Urinary bladder (tissue), 3 donors: ENCODE measurements at regions not wholly inside any gene's neighbourhood (a gene's known extent, or its start where the extent isn't known, plus 50 kb on each side); places are given as distances from the start of the nearest gene placed in this dataset.

Experiments used
- DNase-seq: peaks from one replicate; pipeline ENCODE4 v3.0.0-alpha.2; 2015; ENCODE audit errors: extremely low spot score
- H3K27ac ChIP-seq: one replicate; pipeline ENCODE4 v1.5.1; 2013; ENCODE audit warnings: low read depth, mild to moderate bottlenecking, moderate library complexity
- H3K36me3 ChIP-seq: one replicate; pipeline ENCODE4 v1.6.1; 2013; ENCODE audit warnings: mild to moderate bottlenecking, moderate library complexity; ENCODE audit not compliant: insufficient read depth
- H3K4me1 ChIP-seq: one replicate; pipeline ENCODE4 v1.6.1; 2013; ENCODE audit warnings: mild to moderate bottlenecking, moderate library complexity; ENCODE audit not compliant: insufficient read depth
- H3K4me3 ChIP-seq: one replicate; pipeline ENCODE4 v1.5.1; 2013; ENCODE audit warnings: low read depth, low read length
- WGBS: extraction: QIAGEN DNeasy Blood & Tissue Kit; methylation state at CpG from one replicate; pipeline ENCODE4 v1.1.7; 2013; 5-methylcytosine and 5-hydroxymethylcytosine counted together
- donor health status: healthy with polysubstance abuse.
- donor health status: healthy.

DNA sequence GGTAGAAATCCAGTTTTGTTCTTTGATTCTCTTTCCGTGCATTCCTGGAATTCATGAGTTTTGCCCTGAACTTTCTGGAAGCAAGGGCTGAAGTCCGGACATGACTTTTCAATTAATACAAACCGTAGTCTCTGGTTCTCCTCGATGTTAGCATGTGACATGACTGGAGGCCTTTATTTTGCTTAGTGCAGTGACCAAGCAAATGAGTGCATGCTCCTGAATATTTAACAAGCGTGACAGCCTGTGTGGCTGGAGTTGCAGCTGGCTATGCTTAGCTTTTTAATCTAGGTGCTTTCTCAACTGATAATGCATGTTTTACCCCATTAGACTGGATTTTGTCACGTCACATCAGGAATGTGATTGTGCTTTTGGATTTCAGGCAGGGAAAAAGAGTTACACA is 302.1 kb downstream of the MAP2K6 start:
- DNase-seq, result no peak
- Histone ChIP-seq H3K36me3 (no peaks in the 10 kb centered on the region), H3K4me3 (no peak overlapping the region), H3K4me1 (no peaks in the 10 kb centered on the region), H3K27ac (no peak overlapping the region)
- whole genome bisulfite sequencing, result 50% methylated on average over 6 of the region's 6 CpGs

- WGBS, result 52% methylated on average over 2 of the region's 2 CpGs
- no peak overlapping the region for H3K4me3 ChIP-seq
- H3K27ac ChIP-seq, result no peak overlapping the region
- no peaks in the 10 kb centered on the region for H3K4me1 ChIP-seq
- DNase-seq, result no peak
- H3K36me3 ChIP-seq, result no peaks in the 10 kb centered on the region
Observed at GRCh38 chr17:69717214-69717613, 302.7 kb downstream of the MAP2K6 start.

DNA sequence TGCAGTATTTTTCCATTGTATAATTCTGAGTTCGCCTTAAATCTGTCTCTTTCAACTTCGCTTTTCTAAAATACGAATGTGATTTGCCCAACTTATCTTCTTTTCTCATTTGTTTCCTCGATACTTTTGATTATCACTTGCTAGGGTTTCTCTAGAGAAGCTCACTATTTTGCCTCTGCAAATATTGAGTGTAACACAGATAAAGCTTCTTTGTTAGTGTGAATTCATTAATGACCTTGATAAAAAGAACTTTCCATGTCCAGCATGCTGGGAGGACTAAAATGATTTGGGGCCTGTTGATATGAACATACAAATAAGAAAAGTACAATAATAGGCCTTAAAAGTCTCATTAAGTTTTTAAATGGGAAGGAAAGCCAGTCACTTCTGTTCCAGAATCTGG is 303.3 kb downstream of the MAP2K6 start:
- no peak for DNase-seq
- H3K4me3 ChIP-seq, result no peak overlapping the region
- 88% methylated on average over 4 of the region's 4 CpGs for WGBS
- no peaks in the 10 kb centered on the region for H3K4me1 ChIP-seq
- H3K36me3 ChIP-seq, result no peaks in the 10 kb centered on the region
- H3K27ac ChIP-seq, result no peak overlapping the region

DNA sequence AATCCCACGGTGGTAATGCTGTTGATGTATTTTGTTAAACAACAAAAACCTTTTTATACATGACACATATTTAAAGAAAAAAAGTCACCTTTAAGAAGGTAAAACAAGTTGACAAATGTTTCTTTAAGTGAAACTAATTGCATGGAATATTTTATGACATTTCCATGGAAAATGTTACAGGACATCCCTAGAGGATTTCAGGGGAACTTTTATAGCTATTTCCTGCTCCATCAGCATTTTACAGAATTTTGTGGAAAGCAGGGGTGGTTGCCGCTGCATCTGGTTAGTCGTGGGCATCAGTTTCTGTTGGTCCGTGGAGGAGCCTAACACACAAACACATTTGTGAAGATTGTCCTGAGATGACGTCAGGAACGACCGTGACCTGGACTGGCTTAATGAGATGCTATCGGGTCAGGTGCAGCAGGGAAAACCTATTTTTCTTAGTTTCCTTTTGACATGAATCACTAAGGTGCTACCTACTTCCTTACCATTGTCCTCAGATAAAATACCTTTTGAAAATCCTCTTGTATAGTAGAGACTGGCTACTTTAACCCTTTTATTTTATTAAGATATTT is 305.1 kb downstream of the MAP2K6 start:
- H3K4me3 ChIP-seq, result no peak overlapping the region
- no peaks in the 10 kb centered on the region for H3K4me1 ChIP-seq
- no peak overlapping the region for H3K27ac ChIP-seq
- no peak for DNase-seq
- 73% methylated on average over 8 of the region's 8 CpGs for WGBS
- H3K36me3 ChIP-seq, result no peaks in the 10 kb centered on the region

DNA sequence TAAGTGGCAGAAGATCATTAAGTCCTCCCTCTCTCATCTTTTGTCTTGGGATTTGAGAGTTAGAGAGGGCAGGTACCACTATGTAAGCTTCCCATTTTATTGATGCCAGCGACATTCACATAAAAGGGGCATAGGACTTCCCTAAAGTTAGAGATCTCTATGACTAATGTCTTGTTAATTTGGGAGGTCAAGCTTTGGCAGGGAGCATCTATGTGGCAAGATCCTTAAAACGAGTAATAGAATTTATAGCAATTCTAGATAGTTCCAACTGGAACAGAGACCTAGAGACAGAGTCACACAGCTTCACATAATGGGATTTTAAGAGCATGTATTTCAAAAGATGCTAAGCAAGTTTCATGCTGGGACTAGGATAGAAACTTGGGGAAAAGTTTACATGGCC is 308.0 kb downstream of the MAP2K6 start:
- WGBS, result 62% methylated on average over 2 of the region's 2 CpGs
- Histone ChIP-seq H3K36me3 (no peaks in the 10 kb centered on the region), H3K27ac (no peak overlapping the region), H3K4me3 (no peak overlapping the region), H3K4me1 (no peaks in the 10 kb centered on the region)
- DNase-seq, result no peak

DNA sequence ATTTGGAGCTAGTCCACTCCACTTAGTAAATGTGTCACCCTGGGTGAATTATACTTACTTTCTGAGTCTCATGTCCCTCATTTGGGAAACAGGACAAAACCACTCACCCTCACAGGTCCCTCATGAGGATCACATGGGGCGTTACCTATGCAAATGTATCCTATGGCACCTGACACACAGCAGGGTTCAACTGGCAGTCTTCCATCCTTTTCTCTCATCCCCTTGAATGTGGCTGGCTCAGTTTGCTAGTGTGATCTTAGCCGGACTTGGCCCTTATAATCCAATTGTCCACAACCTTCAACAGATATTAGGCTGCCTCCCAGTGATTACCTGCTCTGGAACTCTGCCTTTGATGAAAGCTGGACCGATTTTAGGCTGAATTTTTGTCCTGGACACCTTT is 308.8 kb downstream of the MAP2K6 start:
- no peaks in the 10 kb centered on the region for H3K36me3 ChIP-seq
- DNase-seq, result no peak
- no peak overlapping the region for H3K4me3 ChIP-seq
- WGBS, result 85% methylated on average over 3 of the region's 3 CpGs
- no peak overlapping the region for H3K27ac ChIP-seq
- H3K4me1 ChIP-seq, result no peaks in the 10 kb centered on the region

DNA sequence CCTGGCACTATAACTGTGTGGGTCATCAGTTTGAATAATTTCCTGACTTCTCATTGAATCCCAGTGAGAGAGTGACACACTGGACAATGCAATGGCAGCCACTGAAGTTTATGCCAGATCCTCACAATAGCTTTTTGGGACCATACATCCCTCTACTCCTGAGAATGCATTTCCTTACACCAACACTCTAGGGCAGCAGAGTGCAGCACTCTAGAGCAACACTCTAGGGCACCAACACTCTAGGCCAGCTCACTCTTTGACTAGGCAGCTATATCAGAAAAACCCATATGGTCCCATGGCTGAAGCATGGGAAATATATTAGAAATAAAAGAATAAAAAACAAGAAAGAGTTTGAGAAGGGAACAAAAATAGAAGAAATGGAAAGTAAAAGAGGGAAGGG is 309.2 kb downstream of the MAP2K6 start:
- no peaks in the 10 kb centered on the region for H3K36me3 ChIP-seq
- H3K4me3 ChIP-seq, result no peak overlapping the region
- H3K27ac ChIP-seq, result no peak overlapping the region
- DNase-seq, result no peak
- no peaks in the 10 kb centered on the region for H3K4me1 ChIP-seq

GRCh38 chr17:69724238-69724637 is 309.7 kb downstream of the MAP2K6 start:
- Histone ChIP-seq H3K4me1 (no peaks in the 10 kb centered on the region), H3K4me3 (no peak overlapping the region), H3K36me3 (no peaks in the 10 kb centered on the region), H3K27ac (no peak overlapping the region)
- WGBS, result 95% methylated on average over 1 of the region's 1 CpG
- DNase-seq, result no peak

DNA sequence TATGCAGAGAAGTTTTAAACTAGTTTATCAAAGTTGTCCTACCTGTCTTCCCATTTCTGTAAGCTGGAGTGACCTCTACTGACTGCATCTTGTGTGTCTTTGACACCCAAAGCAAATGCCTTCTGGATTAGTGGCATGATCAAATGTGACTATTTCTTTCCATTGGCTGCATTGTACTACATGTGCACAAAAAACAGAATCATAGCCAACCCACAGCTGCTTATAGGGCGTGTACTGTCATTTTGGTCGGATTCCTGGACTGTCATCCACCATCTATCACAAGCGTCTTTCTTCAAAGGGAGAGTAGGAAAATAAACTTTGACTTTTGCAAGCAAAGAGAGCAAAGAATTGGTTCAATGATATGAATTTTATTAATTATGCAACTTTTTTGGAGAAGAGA is 310.6 kb downstream of the MAP2K6 start:
- Histone ChIP-seq H3K4me1 (no peaks in the 10 kb centered on the region), H3K4me3 (no peak overlapping the region), H3K36me3 (no peaks in the 10 kb centered on the region), H3K27ac (no peak overlapping the region)
- 84% methylated on average over 3 of the region's 3 CpGs for WGBS
- DNase-seq, result no peak

GRCh38 chr17:69728816-69729215 is 314.3 kb downstream of the MAP2K6 start:
- H3K4me3 ChIP-seq, result no peak overlapping the region
- H3K4me1 ChIP-seq, result no peaks in the 10 kb centered on the region
- H3K27ac ChIP-seq, result no peak overlapping the region
- H3K36me3 ChIP-seq, result no peaks in the 10 kb centered on the region
- DNase-seq, result no peak
- WGBS, result 77% methylated on average over 2 of the region's 2 CpGs

DNA sequence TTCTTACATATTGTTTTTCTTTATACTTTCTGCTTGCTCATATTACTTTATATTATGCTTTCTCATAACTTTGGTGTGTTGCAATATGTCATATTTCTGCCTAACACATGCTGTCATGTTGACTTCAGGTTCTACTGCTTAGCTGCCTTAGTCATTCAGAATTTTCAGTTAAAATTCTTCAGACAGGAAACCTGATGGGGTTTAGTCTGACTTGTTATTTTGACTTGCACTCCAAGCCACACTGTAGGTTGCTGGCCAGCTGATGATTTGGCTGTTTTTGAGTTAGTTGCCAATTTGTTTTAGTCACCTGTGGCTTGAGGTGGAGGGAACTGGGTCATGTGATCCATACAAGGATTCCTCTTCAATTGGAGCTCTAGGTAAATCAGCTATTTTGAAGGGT is 315.4 kb downstream of the MAP2K6 start:
- no peak for DNase-seq
- no peak overlapping the region for H3K4me3 ChIP-seq
- H3K27ac ChIP-seq, result no peak overlapping the region
- H3K36me3 ChIP-seq, result no peaks in the 10 kb centered on the region
- H3K4me1 ChIP-seq, result no peaks in the 10 kb centered on the region

DNA sequence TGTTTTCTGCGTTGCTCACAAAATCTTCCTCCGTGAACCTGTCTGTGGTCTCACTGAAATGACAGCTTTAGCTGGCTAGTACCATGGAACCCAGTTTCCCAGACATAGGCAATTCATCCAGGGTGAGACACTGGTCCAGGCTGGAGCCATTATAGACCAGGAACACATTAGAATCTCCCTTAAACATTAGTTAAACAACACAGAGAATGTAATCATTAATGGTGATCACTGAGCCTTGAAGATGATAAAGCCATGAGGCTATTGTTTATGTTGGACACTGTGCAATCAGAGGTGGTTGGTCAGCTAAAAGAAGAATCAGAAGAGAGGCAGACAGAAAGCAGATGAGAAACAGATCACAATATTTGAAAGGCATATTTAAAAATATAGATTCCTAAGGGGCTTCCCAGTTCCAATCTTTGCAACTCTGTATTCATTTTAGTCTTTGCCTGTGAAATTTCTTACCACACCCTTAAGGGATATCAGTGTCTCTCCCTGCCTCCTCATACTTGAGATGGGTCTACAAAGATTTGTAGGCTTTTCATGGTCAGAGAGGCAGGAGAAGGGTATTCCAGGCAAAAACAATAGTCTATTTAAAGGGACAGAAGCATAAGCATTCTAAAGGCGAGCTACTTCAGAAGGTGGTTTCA is 317.9 kb downstream of the MAP2K6 start:
- 81% methylated on average over 3 of the region's 3 CpGs for WGBS
- Histone ChIP-seq H3K27ac (no peak overlapping the region), H3K4me3 (no peak overlapping the region), H3K4me1 (no peaks in the 10 kb centered on the region), H3K36me3 (no peaks in the 10 kb centered on the region)
- DNase-seq, result no peak

DNA sequence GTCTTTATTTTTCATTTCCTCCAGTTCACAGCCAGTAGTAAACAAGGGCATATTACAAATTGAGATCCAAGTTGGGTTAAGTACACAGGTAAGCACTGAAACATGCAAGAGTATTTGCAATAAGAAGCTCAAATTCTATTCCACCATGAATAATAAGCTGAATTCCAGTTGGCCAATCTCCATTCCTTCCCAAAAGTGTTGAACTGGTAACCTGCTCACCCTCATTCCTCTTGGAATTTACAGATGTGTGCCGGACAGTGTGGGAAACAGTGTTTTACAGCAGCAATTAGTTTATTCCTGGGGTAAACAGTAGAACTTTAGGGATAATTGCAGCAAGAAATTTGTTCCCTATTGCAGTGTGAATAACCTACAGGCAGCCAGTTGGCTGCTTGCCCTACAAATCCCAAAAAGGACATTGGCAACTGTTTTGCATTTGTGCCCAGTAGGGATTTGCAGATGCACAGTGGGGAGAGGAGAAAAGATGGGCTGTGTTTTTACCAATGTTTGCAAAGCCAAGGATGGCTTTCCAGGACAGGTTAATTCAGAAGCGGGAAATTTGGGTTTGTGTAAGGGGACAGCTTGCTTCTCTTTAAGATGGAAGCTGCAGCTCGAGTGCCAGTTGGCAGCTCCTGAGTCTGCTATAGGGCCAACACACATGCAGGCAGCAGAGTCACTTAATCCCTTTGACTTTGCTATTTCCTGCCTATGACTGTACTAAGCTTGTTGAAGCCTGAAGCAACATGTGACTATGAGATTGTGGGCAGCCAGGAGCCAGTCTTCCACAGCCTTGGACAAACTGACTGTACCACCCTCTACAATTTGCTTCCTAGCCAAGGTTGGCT is 318.9 kb downstream of the MAP2K6 start:
- no peaks in the 10 kb centered on the region for H3K4me1 ChIP-seq
- H3K27ac ChIP-seq, result no peak overlapping the region
- 31% methylated on average over 3 of the region's 3 CpGs for WGBS
- no peak for DNase-seq
- no peaks in the 10 kb centered on the region for H3K36me3 ChIP-seq
- H3K4me3 ChIP-seq, result no peak overlapping the region

GRCh38 chr17:69734656-69735055 is 320.2 kb downstream of the MAP2K6 start:
- WGBS, result 95% methylated on average over 1 of the region's 1 CpG
- H3K36me3 ChIP-seq, result no peaks in the 10 kb centered on the region
- no peak for DNase-seq
- no peak overlapping the region for H3K4me3 ChIP-seq
- H3K27ac ChIP-seq, result no peak overlapping the region
- no peaks in the 10 kb centered on the region for H3K4me1 ChIP-seq
